GM13977 (cell line): ENCODE measurements at regions not wholly inside any gene's neighbourhood (a gene's known extent, or its start where the extent isn't known, plus 50 kb on each side); places are given as distances from the start of the nearest gene placed in this dataset.

ENCODE experiments used
- DNase-seq: peaks from one replicate; pipeline ENCODE4 v3.0.0; 2012; ENCODE audit warnings: low spot score
- CTCF ChIP-seq: IDR thresholded peaks from 2 replicates; pipeline ENCODE4 v1.5.1; 2012; ENCODE audit warnings: mild to moderate bottlenecking, control low read depth; ENCODE audit not compliant: insufficient read depth; ENCODE audit errors: extremely low read depth, missing control alignments
- in situ Hi-C: fragments of 300-500 bp; cut with MboI; formaldehyde crosslinking; loops from one replicate; pipeline ENCODE4 v1.12.0; 2022; ENCODE audit warnings: low sequenced_read_pairs, low pct_unique_long_range_greater_than_20kb, mixed read lengths, inconsistent platforms; ENCODE audit not compliant: unreplicated experiment

- in situ Hi-C loops: no loop called here
- no peak for TF ChIP-seq CTCF
- DNase-seq: no peak
Observed at GRCh38 chr4:156177941-156178340, 224.3 kb upstream of the CTSO start.

GRCh38 chr4:156176896-156177295 is 223.2 kb upstream of the CTSO start:
- no peak for DNase-seq
- in situ Hi-C loops: no loop called here
- TF ChIP-seq CTCF: no peak

GRCh38 chr4:156173937-156174336 is 220.3 kb upstream of the CTSO start:
- no peak for TF ChIP-seq CTCF
- DNase-seq: no peak
- in situ Hi-C loops: no loop called here

- in situ Hi-C loops: no loop called here
- TF ChIP-seq CTCF: no peak
- no peak for DNase-seq
Observed at GRCh38 chr4:156173486-156173885, 219.8 kb upstream of the CTSO start.

GRCh38 chr4:156169861-156170260 is 216.2 kb upstream of the CTSO start:
- no peak for DNase-seq
- TF ChIP-seq CTCF: peak; percentile 1
- in situ Hi-C loops: no loop called here

GRCh38 chr4:156169011-156169410 is 215.3 kb upstream of the CTSO start:
- in situ Hi-C loops: no loop called here
- DNase-seq: peak; percentile 11
- TF ChIP-seq CTCF: peak; percentile 78

GRCh38 chr4:156168288-156168687 is 214.6 kb upstream of the CTSO start:
- TF ChIP-seq CTCF: no peak
- DNase-seq: no peak
- in situ Hi-C loops: no loop called here
